GM20000 (cell line): ENCODE measurements at regions not wholly inside any gene's neighbourhood (a gene's known extent, or its start where the extent isn't known, plus 50 kb on each side); places are given as distances from the start of the nearest gene placed in this dataset.

Experiments used
- DNase-seq: peaks from one replicate; pipeline ENCODE4 v3.0.0; 2012; ENCODE audit warnings: low spot score
- CTCF ChIP-seq: IDR thresholded peaks from 2 replicates; pipeline ENCODE4 v1.5.1; 2012; ENCODE audit warnings: mild to moderate bottlenecking, control low read depth; ENCODE audit errors: extremely low read depth, missing control alignments

GRCh38 chr12:127445581-127446139 is 821.3 kb upstream of the TMEM132C start:
- DNase-seq: no peak
- no peak for TF ChIP-seq CTCF

GRCh38 chr12:127448906-127449305 is 818.1 kb upstream of the TMEM132C start:
- DNase-seq: no peak
- TF ChIP-seq CTCF: no peak

GRCh38 chr12:127450826-127451225 is 816.1 kb upstream of the TMEM132C start:
- DNase-seq: no peak
- TF ChIP-seq CTCF: no peak

GRCh38 chr12:127455347-127456265 is 811.4 kb upstream of the TMEM132C start:
- TF ChIP-seq CTCF: no peak
- peak; percentile 33 for DNase-seq

GRCh38 chr12:127457726-127458125 is 809.2 kb upstream of the TMEM132C start:
- DNase-seq: no peak
- TF ChIP-seq CTCF: no peak

- no peak for DNase-seq
- no peak for TF ChIP-seq CTCF
These were observed 807.8 kb upstream of the TMEM132C start for GRCh38 chr12:127459166-127459565.

GRCh38 chr12:127459687-127460086 is 807.3 kb upstream of the TMEM132C start:
- no peak for TF ChIP-seq CTCF
- DNase-seq: no peak
